ENCODE measurements at regions not wholly inside any gene's neighbourhood (a gene's known extent, or its start where the extent isn't known, plus 50 kb on each side); places are given as distances from the start of the nearest gene placed in this dataset.

DNA sequence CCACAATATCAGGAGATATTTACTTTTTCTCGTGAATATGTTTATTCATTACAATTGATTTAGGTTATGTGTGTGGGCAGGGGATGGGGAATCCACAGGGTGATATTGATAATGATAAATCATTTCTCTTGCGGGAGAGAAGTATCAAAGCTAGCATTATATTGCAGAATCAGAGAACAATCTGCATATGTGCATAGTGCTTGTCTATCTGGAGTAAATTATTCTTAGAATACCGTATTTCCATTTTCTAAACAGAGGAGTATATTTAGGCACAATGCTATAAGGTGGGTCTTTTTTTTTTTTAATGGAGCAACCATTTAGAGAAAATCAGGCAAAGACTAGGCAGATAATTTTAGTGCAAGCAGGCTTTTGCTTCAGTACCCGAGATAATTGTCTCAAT, 166.0 kb upstream of the ARX start:
- H3K4me3 Mint-ChIP-seq = no peak overlapping the region

DNA sequence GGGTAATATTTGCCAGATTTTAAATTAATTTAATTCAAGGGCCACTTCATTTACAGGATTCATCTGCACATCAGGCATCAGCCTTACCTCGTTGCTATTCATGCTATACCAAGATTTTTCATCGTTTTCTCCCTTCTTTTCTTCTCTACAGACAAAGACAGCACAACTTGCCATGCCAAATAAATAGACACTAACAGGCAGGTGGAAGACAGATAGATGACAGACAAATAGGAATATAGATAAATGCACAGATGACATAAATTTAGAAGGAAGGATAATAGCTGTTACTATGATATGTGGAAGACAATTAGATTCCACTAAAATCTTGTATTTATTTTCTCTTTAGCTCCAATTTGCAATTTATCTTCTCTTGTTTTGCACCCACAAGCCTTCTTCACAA, 164.5 kb upstream of the ARX start:
- no peaks in the 10 kb centered on the region for H3K9me3 Mint-ChIP-seq
- no peak for DNase-seq (ENCODE audit: extremely low spot score, unreplicated experiment)
- H3K4me1 Mint-ChIP-seq (ENCODE audit: unreplicated experiment) = no peaks in the 10 kb centered on the region

More for the DNA sequence above, 166.0 kb upstream of the ARX start:
- H3K36me3 Mint-ChIP-seq = no peaks in the 10 kb centered on the region
- H3K9me3 Mint-ChIP-seq = no peaks in the 10 kb centered on the region
- no peaks in the 10 kb centered on the region for H3K4me1 Mint-ChIP-seq (ENCODE audit: unreplicated experiment)
- TF ChIP-seq, protein P1, sequence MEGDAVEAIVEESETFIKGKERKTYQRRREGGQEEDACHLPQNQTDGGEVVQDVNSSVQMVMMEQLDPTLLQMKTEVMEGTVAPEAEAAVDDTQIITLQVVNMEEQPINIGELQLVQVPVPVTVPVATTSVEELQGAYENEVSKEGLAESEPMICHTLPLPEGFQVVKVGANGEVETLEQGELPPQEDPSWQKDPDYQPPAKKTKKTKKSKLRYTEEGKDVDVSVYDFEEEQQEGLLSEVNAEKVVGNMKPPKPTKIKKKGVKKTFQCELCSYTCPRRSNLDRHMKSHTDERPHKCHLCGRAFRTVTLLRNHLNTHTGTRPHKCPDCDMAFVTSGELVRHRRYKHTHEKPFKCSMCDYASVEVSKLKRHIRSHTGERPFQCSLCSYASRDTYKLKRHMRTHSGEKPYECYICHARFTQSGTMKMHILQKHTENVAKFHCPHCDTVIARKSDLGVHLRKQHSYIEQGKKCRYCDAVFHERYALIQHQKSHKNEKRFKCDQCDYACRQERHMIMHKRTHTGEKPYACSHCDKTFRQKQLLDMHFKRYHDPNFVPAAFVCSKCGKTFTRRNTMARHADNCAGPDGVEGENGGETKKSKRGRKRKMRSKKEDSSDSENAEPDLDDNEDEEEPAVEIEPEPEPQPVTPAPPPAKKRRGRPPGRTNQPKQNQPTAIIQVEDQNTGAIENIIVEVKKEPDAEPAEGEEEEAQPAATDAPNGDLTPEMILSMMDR (conservative IDR thresholded peaks at IDR 0.05) = no peak
- DNase-seq (ENCODE audit: extremely low spot score, unreplicated experiment) = no peak
- peaks cover 9% of the 10 kb centered on the region for H3K27me3 Mint-ChIP-seq
- no peak overlapping the region for H3K27ac Mint-ChIP-seq

DNA sequence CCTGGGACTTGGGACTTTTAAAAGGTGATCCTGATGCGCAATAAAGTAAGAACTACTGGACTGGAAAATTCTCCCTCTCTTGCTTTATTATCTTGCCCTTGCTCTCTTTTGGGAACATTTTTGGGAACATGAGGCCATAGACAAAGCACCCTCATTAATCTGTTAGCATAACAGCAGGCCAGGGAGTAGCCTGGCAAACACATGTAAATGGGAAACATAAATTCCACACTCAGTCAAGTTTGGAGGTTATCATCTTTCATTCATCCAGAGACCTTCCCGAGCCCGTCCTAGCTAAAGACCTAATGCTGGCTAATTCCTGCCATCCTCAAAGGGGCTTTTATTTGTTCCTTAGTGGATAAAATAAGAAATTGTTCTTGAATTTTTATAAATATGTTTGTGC, 162.8 kb upstream of the ARX start:
- Mint-ChIP-seq H3K4me3 (no peak overlapping the region), H3K4me1 (ENCODE audit: unreplicated experiment) (no peaks in the 10 kb centered on the region), H3K9me3 (no peaks in the 10 kb centered on the region), H3K27ac (no peak overlapping the region), H3K36me3 (no peaks in the 10 kb centered on the region), H3K27me3 (peaks cover 5% of the 10 kb centered on the region)
- no peak for DNase-seq (ENCODE audit: extremely low spot score, unreplicated experiment)
- TF ChIP-seq, protein P1 (conservative IDR thresholded peaks at IDR 0.05) = no peak

More for the DNA sequence above, 164.5 kb upstream of the ARX start:
- Mint-ChIP-seq H3K4me3 (no peak overlapping the region), H3K27ac (no peak overlapping the region), H3K27me3 (peaks cover 6% of the 10 kb centered on the region), H3K36me3 (no peaks in the 10 kb centered on the region)
- TF ChIP-seq, protein P1 (conservative IDR thresholded peaks at IDR 0.05) = no peak

DNA sequence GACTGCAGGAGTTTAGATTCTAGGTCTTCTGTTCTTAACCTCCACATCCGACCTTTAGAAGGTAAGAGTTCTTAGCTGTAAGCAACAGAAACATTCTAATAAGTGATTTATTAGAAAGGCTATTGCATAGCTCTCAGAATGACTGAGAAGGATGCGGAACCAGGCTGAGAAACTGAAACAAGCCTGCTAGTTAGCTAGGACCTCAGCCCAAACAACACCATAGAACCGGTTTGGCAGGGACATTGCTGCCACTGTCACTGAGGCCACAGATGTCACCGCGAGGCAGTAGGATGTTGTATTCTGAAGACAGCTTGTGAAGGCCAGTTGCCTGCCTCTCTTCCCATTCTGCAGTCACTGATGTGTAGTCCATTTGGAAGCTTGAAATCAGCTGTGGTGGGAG, 160.0 kb upstream of the ARX start:
- TF ChIP-seq, protein P1 (conservative IDR thresholded peaks at IDR 0.05) = no peak

DNA sequence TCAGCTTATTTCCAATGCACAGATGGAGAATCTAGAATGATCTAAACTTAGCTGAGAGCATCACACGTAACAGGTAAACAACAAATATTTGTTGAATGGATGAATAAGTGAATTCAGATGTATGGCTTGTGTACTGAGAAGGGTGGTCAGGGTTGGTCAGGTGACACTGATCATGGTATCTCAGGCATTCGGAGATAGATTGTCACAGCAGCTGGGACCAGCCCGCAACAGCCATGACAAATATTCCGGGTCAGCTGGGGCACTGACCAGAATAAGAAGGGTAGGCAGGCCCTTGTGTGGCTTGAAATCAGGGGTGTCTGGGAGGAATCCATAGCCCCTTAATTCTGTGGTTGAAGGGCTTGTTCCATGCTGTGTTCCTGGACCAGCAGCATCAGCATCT, 159.4 kb upstream of the ARX start:
- Mint-ChIP-seq H3K27ac (no peak overlapping the region), H3K9me3 (no peaks in the 10 kb centered on the region), H3K36me3 (no peaks in the 10 kb centered on the region), H3K27me3 (peaks cover 4% of the 10 kb centered on the region), H3K4me3 (no peak overlapping the region), H3K4me1 (ENCODE audit: unreplicated experiment) (no peaks in the 10 kb centered on the region)
- no peak for DNase-seq (ENCODE audit: extremely low spot score, unreplicated experiment)
- TF ChIP-seq, protein P1 (conservative IDR thresholded peaks at IDR 0.05) = no peak

More for the DNA sequence above, 160.0 kb upstream of the ARX start:
- DNase-seq (ENCODE audit: extremely low spot score, unreplicated experiment) = no peak
- Mint-ChIP-seq H3K36me3 (no peaks in the 10 kb centered on the region), H3K27ac (no peak overlapping the region), H3K4me3 (no peak overlapping the region), H3K9me3 (no peaks in the 10 kb centered on the region), H3K27me3 (peaks cover 4% of the 10 kb centered on the region), H3K4me1 (ENCODE audit: unreplicated experiment) (no peaks in the 10 kb centered on the region)

DNA sequence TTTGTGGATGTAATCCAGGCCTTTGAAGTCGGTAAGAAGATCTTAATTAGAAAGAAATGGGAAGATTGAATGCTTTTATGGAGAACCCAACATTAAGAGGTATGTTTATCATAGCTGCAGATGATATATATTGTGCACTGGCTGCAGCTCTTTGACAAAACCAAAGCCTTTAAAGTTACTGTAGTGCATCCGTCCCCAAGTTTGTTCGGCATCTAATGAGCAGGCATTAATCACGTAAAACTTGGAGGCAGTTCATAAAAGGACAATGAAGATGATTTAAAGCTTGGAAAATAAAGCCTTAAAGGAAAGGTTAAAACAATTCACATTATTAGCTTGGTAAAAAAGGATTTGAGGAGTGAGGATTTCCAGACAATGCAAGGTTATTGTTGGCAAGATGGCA, 150.8 kb upstream of the ARX start:
- Mint-ChIP-seq H3K27ac (no peak overlapping the region), H3K4me1 (ENCODE audit: unreplicated experiment) (no peaks in the 10 kb centered on the region), H3K36me3 (no peaks in the 10 kb centered on the region), H3K27me3 (peaks cover 6% of the 10 kb centered on the region), H3K4me3 (no peak overlapping the region), H3K9me3 (no peaks in the 10 kb centered on the region)
- TF ChIP-seq, protein P1 (conservative IDR thresholded peaks at IDR 0.05) = no peak
- DNase-seq (ENCODE audit: extremely low spot score, unreplicated experiment) = no peak

All from type B pancreatic cell (in vitro differentiated cells).